ENCODE measurements at regions not wholly inside any gene's neighbourhood (a gene's known extent, or its start where the extent isn't known, plus 50 kb on each side); places are given as distances from the start of the nearest gene placed in this dataset.

DNA sequence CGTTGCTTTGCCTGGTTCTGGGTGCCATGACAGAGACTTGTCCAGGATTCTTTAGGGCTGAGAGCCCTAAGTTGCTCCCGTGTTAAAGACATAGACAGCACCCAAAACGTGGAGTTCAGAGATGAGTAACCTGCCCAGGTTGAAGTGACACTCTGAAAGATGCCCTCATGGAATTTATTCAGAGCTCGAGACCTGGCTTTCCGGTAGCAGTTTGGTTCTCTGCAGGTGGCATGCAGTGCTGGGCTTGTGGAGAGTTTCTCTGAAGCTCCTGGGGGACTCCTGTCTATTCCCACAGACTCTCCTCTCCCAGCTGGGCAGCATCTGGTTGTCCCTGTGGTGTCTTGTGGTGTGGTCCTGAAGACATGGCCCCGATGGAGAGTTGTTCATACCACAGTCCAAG is 241.0 kb downstream of the RHOU start:
- H3K27ac ChIP-seq: no peak overlapping the region
- H2AFZ ChIP-seq: no peak overlapping the region
- no TSS peak for BruUV-seq (replicated peaks)
- no peak overlapping the region for H3K4me3 ChIP-seq
- H3F3A ChIP-seq (ENCODE audit: insufficient read depth, low read depth): no peaks in the 10 kb centered on the region
- intact Hi-C loops (cut with micrococcal nuclease; ENCODE audit: unreplicated experiment): no loop called here
- DNase-seq: no peak
- H3K79me2 ChIP-seq (ENCODE audit: low read depth): no peaks in the 10 kb centered on the region
- CTCF ChIA-PET: no interaction called here
- TF ChIP-seq, protein P1, sequence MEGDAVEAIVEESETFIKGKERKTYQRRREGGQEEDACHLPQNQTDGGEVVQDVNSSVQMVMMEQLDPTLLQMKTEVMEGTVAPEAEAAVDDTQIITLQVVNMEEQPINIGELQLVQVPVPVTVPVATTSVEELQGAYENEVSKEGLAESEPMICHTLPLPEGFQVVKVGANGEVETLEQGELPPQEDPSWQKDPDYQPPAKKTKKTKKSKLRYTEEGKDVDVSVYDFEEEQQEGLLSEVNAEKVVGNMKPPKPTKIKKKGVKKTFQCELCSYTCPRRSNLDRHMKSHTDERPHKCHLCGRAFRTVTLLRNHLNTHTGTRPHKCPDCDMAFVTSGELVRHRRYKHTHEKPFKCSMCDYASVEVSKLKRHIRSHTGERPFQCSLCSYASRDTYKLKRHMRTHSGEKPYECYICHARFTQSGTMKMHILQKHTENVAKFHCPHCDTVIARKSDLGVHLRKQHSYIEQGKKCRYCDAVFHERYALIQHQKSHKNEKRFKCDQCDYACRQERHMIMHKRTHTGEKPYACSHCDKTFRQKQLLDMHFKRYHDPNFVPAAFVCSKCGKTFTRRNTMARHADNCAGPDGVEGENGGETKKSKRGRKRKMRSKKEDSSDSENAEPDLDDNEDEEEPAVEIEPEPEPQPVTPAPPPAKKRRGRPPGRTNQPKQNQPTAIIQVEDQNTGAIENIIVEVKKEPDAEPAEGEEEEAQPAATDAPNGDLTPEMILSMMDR (conservative IDR thresholded peaks at IDR 0.05): no peak
- TF ChIP-seq EZH2 (IDR thresholded peaks at IDR 0.05; ENCODE audit: low read depth): no peak
- no peaks in the 10 kb centered on the region for H4K20me1 ChIP-seq (ENCODE audit: insufficient read depth)
- POLR2A ChIA-PET (ENCODE audit: unreplicated experiment): no interaction called here
- H3K9me3 ChIP-seq (ENCODE audit: insufficient read depth, low read depth): no peaks in the 10 kb centered on the region
- no peak overlapping the region for H3K4me2 ChIP-seq
- H3K27me3 ChIP-seq (ENCODE audit: insufficient read depth, low read depth): peaks cover 87% of the 10 kb centered on the region
- H3K4me1 ChIP-seq (replicated peaks; ENCODE audit: insufficient read depth): no peaks in the 10 kb centered on the region
- no peaks in the 10 kb centered on the region for H3K36me3 ChIP-seq (ENCODE audit: low read depth)
- no peaks in the 10 kb centered on the region for H3K9me2 ChIP-seq (ENCODE audit: insufficient read depth)

DNA sequence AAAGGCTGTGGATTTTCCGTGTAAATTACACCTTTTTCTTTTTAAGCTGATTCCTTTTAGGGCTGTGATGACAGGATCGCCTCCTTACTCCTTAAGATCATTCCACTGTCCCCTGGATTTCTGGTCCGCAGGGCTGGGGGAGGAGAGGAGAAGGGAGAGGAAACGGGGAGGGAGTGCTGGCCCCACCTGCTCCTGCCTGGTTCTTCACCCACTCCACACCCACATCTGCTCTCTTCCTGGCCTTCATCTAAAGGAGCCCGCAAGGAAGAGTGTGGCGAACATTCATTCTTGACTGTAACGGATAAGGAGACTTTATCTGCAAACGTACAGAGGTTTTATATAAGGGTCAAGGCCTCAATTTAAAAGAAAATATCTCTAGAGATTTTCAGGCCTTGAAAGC is 242.0 kb downstream of the RHOU start:
- Histone ChIP-seq H3F3A (ENCODE audit: insufficient read depth, low read depth) (no peaks in the 10 kb centered on the region), H4K20me1 (ENCODE audit: insufficient read depth) (no peaks in the 10 kb centered on the region), H3K36me3 (ENCODE audit: low read depth) (no peaks in the 10 kb centered on the region), H3K4me1 (replicated peaks; ENCODE audit: insufficient read depth) (no peaks in the 10 kb centered on the region), H3K27me3 (ENCODE audit: insufficient read depth, low read depth) (peaks cover 77% of the 10 kb centered on the region), H3K4me2 (no peak overlapping the region), H2AFZ (no peak overlapping the region), H3K9me3 (ENCODE audit: insufficient read depth, low read depth) (no peaks in the 10 kb centered on the region), H3K9me2 (ENCODE audit: insufficient read depth) (no peaks in the 10 kb centered on the region), H3K79me2 (ENCODE audit: low read depth) (no peaks in the 10 kb centered on the region), H3K27ac (no peak overlapping the region), H3K4me3 (no peak overlapping the region)
- intact Hi-C loops (cut with micrococcal nuclease; ENCODE audit: unreplicated experiment): no loop called here
- no TSS peak for BruUV-seq (replicated peaks)
- DNase-seq: no peak
- TF ChIP-seq, protein P1 (conservative IDR thresholded peaks at IDR 0.05): no peak
- no peak for TF ChIP-seq EZH2 (IDR thresholded peaks at IDR 0.05; ENCODE audit: low read depth)
- ChIA-PET CTCF (no interaction called here), POLR2A (ENCODE audit: unreplicated experiment) (no interaction called here)

DNA sequence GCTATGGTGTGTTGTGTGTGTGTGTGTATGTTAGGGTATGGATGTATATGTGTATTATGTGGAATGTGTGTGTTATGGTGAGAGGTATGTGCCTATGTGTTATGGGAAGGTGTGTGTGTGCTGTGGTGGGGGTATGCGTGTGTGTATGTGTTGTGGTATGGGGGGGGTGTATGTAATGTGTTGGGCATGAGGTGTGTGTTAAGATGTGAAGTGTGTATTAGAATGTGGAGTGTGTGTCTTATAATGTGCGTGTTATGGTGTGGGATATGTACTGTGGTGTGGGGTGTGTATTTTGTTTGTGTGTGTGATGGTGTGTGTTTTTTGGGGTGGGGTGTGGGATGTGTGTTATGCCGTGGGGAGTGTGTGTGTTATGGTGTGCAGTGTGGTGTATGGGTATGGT is 242.5 kb downstream of the RHOU start:
- Histone ChIP-seq H3K27ac (no peak overlapping the region), H4K20me1 (ENCODE audit: insufficient read depth) (no peaks in the 10 kb centered on the region), H3K4me1 (replicated peaks; ENCODE audit: insufficient read depth) (no peaks in the 10 kb centered on the region), H3K9me3 (ENCODE audit: insufficient read depth, low read depth) (no peaks in the 10 kb centered on the region), H3K27me3 (ENCODE audit: insufficient read depth, low read depth) (peaks cover 73% of the 10 kb centered on the region), H2AFZ (no peak overlapping the region), H3K4me2 (no peak overlapping the region), H3K4me3 (no peak overlapping the region), H3K36me3 (ENCODE audit: low read depth) (no peaks in the 10 kb centered on the region), H3K79me2 (ENCODE audit: low read depth) (no peaks in the 10 kb centered on the region), H3F3A (ENCODE audit: insufficient read depth, low read depth) (no peaks in the 10 kb centered on the region), H3K9me2 (ENCODE audit: insufficient read depth) (no peaks in the 10 kb centered on the region)
- intact Hi-C loops (cut with micrococcal nuclease; ENCODE audit: unreplicated experiment): no loop called here
- TF ChIP-seq, protein P1 (conservative IDR thresholded peaks at IDR 0.05): no peak
- TF ChIP-seq EZH2 (IDR thresholded peaks at IDR 0.05; ENCODE audit: low read depth): no peak
- ChIA-PET POLR2A (ENCODE audit: unreplicated experiment) (no interaction called here), CTCF (no interaction called here)
- no peak for DNase-seq
- BruUV-seq (replicated peaks): no TSS peak

Data from PC-9 (cell line).